HL-60 (cell line): ENCODE measurements at regions not wholly inside any gene's neighbourhood (a gene's known extent, or its start where the extent isn't known, plus 50 kb on each side); places are given as distances from the start of the nearest gene placed in this dataset.

Source experiments
- POLR2AphosphoS5 ChIP-seq: IDR thresholded peaks from 2 replicates; pipeline ENCODE4 v1.6.1; 2012; ENCODE audit warnings: low read depth
- TF ChIP-seq, protein P1 (sequence below): IDR thresholded peaks from one replicate; pipeline ENCODE4 v1.5.1; 2011; ENCODE audit warnings: low read length, control low read depth, inconsistent platforms; ENCODE audit not compliant: insufficient read depth
- TF ChIP-seq, protein P2 (sequence below): IDR thresholded peaks from 2 replicates; pipeline ENCODE4 v1.6.1; 2012; ENCODE audit warnings: low read depth; ENCODE audit not compliant: insufficient replicate concordance

DNA sequence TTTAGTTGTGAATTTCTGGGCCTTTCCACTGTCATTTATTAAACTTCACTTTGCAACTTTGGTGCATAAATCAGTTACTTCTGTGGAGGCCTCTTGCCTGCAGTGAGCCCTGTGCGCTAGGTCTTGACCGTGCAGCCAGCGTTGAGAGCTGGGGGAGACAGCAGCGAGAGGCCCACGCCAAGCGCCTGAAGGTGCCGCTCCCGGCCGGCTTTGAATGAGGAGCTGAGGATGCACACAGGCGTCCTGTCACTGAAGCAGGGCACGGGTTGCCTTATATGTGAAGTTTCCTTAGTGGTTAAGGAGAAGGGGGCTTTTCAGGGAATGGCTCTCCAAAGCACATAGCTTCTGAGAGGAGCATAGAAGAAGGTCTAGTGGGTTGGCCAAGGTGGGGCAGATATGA lies 70.9 kb upstream of the CCNY start:
- TF ChIP-seq, protein P1, sequence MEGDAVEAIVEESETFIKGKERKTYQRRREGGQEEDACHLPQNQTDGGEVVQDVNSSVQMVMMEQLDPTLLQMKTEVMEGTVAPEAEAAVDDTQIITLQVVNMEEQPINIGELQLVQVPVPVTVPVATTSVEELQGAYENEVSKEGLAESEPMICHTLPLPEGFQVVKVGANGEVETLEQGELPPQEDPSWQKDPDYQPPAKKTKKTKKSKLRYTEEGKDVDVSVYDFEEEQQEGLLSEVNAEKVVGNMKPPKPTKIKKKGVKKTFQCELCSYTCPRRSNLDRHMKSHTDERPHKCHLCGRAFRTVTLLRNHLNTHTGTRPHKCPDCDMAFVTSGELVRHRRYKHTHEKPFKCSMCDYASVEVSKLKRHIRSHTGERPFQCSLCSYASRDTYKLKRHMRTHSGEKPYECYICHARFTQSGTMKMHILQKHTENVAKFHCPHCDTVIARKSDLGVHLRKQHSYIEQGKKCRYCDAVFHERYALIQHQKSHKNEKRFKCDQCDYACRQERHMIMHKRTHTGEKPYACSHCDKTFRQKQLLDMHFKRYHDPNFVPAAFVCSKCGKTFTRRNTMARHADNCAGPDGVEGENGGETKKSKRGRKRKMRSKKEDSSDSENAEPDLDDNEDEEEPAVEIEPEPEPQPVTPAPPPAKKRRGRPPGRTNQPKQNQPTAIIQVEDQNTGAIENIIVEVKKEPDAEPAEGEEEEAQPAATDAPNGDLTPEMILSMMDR = no peak
- TF ChIP-seq, protein P2, sequence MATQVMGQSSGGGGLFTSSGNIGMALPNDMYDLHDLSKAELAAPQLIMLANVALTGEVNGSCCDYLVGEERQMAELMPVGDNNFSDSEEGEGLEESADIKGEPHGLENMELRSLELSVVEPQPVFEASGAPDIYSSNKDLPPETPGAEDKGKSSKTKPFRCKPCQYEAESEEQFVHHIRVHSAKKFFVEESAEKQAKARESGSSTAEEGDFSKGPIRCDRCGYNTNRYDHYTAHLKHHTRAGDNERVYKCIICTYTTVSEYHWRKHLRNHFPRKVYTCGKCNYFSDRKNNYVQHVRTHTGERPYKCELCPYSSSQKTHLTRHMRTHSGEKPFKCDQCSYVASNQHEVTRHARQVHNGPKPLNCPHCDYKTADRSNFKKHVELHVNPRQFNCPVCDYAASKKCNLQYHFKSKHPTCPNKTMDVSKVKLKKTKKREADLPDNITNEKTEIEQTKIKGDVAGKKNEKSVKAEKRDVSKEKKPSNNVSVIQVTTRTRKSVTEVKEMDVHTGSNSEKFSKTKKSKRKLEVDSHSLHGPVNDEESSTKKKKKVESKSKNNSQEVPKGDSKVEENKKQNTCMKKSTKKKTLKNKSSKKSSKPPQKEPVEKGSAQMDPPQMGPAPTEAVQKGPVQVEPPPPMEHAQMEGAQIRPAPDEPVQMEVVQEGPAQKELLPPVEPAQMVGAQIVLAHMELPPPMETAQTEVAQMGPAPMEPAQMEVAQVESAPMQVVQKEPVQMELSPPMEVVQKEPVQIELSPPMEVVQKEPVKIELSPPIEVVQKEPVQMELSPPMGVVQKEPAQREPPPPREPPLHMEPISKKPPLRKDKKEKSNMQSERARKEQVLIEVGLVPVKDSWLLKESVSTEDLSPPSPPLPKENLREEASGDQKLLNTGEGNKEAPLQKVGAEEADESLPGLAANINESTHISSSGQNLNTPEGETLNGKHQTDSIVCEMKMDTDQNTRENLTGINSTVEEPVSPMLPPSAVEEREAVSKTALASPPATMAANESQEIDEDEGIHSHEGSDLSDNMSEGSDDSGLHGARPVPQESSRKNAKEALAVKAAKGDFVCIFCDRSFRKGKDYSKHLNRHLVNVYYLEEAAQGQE = no peak
- TF ChIP-seq POLR2AphosphoS5 = no peak
